Activated T-helper 9 cell treated with anti-CD3 and anti-CD28 coated beads, Interleukin-2, amount 50 U/mL, for 16 hours (primary cell): ENCODE measurements at regions not wholly inside any gene's neighbourhood (a gene's known extent, or its start where the extent isn't known, plus 50 kb on each side); places are given as distances from the start of the nearest gene placed in this dataset.

ENCODE experiments used
- DNase-seq: peaks from one replicate; pipeline ENCODE4 v3.0.0-alpha.2; 2020; ENCODE audit warnings: low read depth

DNA sequence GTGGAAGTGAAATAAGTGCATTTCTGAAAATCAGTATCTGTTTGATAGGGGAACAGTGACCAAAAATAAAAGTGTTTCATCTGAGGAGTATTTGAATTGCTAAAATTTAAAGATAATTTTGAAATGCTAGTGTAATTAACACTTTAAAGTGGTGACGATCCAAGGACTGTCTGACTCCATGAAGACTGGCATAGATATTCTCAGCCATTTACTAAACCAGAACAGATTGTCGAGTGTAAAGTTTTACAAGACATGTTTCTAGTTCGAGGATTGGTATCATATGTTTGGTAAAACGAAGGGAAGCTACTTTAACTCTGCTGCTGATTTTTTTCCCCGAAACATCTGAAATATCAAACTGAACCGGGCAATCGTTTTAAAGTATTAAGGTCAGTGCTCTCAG lies 417.9 kb downstream of the EPHA4 start:
- no peak for DNase-seq

- no peak for DNase-seq
Measured at GRCh38 chr2:221156062-221156734, 415.9 kb downstream of the EPHA4 start.

GRCh38 chr2:221161186-221161585 lies 410.9 kb downstream of the EPHA4 start:
- no peak for DNase-seq

GRCh38 chr2:221166292-221166691 lies 405.8 kb downstream of the EPHA4 start:
- DNase-seq: no peak

DNA sequence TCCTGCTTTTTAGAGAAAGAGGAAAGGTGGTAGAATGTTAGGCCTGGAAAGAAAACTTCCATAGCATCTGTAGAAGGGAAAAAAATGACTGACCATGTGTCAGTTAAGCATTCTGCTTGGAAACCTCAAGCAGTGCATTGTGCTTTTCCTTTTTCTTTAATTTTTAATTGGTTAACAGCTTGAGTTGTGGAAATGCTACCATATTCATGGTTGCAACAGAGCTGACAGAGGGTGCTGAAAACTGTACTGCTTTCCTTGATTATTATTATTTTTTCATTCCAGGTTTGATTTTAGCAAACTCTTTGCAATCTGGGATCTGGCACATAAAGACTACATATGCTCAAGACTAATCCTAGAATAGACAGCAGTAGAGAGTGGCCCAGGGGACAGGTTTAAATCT lies 404.5 kb downstream of the EPHA4 start:
- no peak for DNase-seq

DNA sequence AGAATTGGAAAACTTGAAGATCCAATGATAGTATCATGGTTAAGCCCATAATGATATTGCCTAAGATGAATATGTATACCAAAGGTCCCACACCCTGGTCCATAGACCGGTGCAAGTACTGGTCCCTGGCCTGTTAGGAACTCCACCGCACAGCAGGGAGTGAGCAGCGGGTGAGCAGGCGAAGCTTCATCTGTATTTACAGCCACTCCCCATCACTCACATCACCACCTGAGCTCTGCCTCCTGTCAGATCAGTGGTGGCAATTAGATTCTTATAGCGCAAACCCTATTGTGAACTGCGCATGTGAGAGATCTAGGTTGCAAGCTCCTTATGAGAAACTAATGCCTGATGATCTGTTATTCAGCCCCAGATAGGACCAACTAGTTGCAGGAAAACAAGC lies 402.4 kb downstream of the EPHA4 start:
- DNase-seq: no peak

GRCh38 chr2:221170548-221170947 lies 401.6 kb downstream of the EPHA4 start:
- no peak for DNase-seq

- no peak for DNase-seq
Measured at GRCh38 chr2:221176667-221177066, 395.4 kb downstream of the EPHA4 start.

DNA sequence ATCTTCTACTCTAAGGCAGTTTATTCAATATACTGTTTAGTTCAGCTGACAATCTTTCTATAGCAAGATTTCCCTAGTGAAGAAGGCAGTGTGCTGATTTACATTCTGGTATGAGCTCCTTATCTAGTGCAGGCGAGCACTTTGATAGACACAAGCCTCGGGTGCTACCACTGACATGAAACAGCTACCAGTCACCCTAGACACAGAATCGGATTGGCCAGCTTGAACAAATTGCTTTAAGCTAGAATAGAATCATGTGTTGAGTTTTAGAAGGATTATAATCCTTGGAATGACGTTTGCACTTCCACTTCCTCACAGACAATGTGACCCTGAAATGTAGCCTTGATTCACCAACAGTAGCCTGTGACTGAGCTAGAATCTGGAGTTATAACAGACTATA lies 394.0 kb downstream of the EPHA4 start:
- no peak for DNase-seq

DNA sequence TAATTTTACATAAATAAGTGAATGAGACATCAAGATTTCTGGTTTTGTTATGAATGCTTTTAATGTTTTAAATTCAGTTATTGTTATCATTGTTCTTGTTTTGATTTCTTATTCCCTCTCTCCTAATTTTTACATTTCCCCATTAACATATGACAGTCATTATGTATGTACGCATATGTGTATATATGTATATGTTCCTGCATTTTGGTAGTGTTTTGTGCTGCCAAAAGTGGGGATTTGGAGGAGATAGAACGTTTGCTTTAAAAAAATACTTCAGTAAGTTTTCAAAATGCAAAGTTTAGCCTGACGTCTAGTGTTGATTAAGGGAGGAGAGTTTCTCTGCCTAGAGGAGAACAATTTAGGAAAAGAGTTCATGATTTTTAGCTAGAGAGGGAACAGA lies 385.2 kb downstream of the EPHA4 start:
- DNase-seq: no peak

- DNase-seq: no peak
Measured at GRCh38 chr2:221189431-221190067, 382.6 kb downstream of the EPHA4 start.

DNA sequence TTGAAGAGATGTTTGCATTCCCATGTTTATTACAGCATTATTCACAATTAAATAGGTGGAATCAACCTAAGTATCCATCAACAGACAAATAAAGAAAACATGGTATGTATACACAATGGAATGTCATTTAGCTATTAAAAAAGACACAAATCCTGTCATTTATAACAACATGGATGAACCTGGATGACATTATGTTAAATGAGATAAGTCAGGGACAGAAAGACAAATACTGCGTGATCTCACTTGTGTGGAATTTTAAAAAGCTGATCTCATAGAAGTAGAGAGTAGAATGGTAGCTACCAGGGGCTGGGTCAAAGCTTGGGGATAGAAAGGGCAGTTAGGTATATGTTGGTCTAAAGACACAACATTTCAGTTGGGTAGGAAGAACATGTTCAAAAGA lies 376.3 kb downstream of the EPHA4 start:
- no peak for DNase-seq

DNA sequence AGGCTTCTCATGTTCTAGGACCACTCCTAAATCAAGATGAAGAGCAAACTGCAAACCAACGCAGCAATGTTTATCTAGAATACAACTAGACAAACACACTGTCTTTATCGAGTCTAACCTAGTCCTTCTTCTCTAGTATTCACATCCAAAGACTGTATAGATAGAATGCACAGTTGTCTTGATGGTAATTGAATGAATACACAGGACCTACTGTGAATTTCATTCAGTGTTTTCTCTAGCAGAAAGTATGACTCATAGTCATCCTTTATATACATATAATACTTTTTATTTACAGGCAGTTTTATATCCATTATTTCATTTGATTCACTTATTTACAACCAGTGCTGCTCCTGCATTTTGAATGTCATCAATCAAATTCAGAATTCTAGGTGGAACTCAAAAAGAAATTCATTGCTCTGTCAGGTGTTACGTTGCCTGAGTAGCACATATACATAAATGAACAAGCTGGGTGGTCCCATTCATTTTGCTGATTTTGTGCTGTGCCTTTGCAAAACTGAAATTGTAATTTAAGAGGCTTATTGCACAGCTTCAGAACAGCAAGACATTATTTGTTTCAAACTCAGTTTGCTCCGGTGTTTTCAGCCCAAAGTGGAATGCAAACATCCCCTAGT lies 374.8 kb downstream of the EPHA4 start:
- no peak for DNase-seq

DNA sequence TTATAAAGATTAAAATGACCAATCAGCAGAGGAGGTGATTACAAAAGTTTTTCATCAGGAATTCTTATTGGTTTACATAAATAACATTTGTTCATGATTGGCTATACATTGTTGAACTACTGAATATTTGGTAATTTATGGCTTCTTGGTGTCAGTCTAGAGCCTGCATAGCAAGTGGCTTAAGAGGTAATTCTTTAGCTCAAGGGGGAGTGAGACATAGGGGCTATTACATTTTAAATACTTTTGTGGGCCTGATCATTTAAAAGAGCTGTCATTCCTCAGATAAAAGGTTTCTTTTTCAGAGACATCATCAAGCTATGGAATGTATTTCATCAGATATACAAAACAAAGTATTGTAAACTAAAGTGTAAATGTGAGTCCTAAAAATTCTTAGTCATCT lies 373.8 kb downstream of the EPHA4 start:
- DNase-seq: no peak

DNA sequence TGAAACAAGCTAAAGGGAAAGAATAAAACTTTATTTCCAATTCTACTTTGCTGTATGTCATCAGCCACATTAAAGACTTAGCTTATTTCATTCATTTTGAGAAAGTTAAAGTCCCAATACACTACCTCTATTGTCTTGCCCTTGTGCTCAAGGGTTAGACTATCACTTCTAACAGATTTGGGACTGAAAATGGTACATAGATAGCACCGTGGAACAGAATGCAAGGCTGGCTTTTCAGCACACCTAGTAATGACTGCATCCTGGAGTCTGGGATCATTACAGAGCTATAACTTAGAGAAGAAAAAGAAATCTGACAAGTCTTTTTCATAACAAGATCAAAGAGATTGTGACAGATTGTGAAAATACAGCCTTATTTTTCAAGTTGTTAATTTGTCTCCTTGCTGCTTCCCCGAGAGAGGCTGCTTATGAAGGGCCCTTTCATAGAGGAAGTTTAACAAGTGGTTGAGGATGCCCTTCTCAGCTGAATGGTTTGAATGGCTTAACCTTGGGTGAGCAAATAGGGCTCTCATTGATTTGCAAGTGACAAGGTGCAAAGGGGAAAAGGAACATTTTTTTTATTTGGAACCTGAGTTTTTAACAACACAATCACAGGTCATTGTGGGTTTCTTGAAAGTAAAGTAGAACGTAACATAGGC lies 371.8 kb downstream of the EPHA4 start:
- DNase-seq: no peak

DNA sequence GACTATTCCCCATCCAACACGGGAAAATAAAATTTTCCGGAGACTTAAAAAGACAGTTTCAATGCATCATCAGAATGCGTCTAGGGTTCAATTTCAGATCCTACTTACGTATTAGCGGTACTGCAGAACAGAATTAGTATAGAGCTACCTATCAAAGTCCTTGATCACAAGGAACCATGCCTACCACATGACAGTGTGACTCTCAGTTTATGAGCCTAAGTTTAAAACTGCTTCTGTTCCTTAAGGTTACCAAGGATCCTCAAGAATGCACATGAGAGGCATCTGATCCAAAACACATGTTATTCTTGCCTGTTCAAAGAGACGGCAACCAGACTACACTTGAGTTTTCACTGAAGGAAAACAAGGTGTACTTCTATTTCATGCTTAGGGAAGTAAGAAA lies 369.7 kb downstream of the EPHA4 start:
- no peak for DNase-seq

- DNase-seq: no peak
Measured at GRCh38 chr2:221203125-221203524, 369.0 kb downstream of the EPHA4 start.

- no peak for DNase-seq
Measured at GRCh38 chr2:221203856-221204255, 368.2 kb downstream of the EPHA4 start.

GRCh38 chr2:221204699-221205098 lies 367.4 kb downstream of the EPHA4 start:
- no peak for DNase-seq

- DNase-seq: no peak
Measured at GRCh38 chr2:221205103-221205673, 366.9 kb downstream of the EPHA4 start.

- DNase-seq: no peak
Measured at GRCh38 chr2:221210686-221211085, 361.4 kb downstream of the EPHA4 start.

GRCh38 chr2:221211653-221212052 lies 360.5 kb downstream of the EPHA4 start:
- DNase-seq: no peak

DNA sequence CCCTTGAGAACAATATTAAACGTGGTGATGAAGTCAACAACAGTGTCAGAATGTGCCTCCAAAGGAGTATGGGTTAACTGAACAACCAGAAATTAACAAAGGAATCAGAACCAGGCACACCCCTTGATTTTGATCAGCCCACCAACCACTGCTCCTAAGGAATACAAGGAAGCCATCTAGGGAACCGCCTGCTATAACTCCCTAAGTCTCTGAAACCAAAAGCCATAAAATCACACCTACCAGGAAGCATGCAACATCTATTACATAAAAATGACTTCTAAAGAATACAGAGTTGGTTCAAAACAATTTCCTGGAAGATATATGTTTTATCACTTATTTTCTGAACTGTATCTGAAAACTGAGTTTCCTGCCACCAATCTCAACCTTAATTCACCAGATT lies 360.0 kb downstream of the EPHA4 start:
- no peak for DNase-seq
